IgD-negative memory B cell (primary cell): ENCODE measurements at regions not wholly inside any gene's neighbourhood (a gene's known extent, or its start where the extent isn't known, plus 50 kb on each side); places are given as distances from the start of the nearest gene placed in this dataset.

Experiments used
- H3K27ac Mint-ChIP-seq, 3 donors: one replicate each; pipeline ENCODE4 v1.8.0; 2020 to 2022; ENCODE audit warnings: mild to moderate bottlenecking in 3 of 3, mixed read lengths in 3 of 3, moderate library complexity in 1 of 3
- H3K27me3 Mint-ChIP-seq: one replicate; pipeline ENCODE4 v1.8.0; 2021; ENCODE audit warnings: mixed read lengths
- H3K36me3 Mint-ChIP-seq: one replicate; pipeline ENCODE4 v1.8.0; 2020; ENCODE audit warnings: mild to moderate bottlenecking, mixed read lengths
- H3K4me1 Mint-ChIP-seq, 3 donors: one replicate each; pipeline ENCODE4 v1.8.0; 2020 to 2022; ENCODE audit warnings: mixed read lengths in 3 of 3, mild to moderate bottlenecking in 1 of 3
- H3K4me3 Mint-ChIP-seq, 4 donors: one replicate each; pipeline ENCODE4 v1.8.0; 2020 to 2022; ENCODE audit warnings: mild to moderate bottlenecking in 4 of 4, mixed read lengths in 4 of 4, moderate library complexity in 3 of 4
- H3K9me3 Mint-ChIP-seq, 3 donors: one replicate each; pipeline ENCODE4 v1.8.0; 2020 to 2021; ENCODE audit warnings: mixed read lengths in 3 of 3, mild to moderate bottlenecking in 1 of 3

DNA sequence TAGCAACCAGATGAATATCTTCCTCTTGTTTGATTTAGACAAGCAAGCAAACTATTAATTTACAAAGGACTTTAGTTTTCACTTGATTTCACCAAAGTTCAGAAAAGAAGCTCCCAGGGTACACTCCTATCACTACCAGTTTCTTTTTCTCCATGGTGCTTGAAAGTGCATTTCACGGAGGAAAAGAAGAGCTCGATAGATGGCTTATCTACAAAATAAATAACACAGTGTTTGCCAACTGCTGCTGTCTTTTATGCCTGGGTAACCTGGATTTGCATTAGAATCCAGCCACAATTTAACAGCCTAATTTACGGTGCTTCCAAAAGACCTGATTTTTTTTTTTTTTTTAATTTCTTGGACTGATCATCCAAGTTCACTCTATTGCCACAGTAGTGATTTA is 275.7 kb downstream of the GPR37 start:
- Mint-ChIP-seq H3K4me1 (no peaks in the 10 kb centered on the region), H3K27ac (no peak overlapping the region), H3K36me3 (no peaks in the 10 kb centered on the region), H3K27me3 (no peaks in the 10 kb centered on the region), H3K4me3 (no peak overlapping the region), H3K9me3 (peaks cover 2 to 4% (median 3%) of the 10 kb centered on the region in 3 donors)

DNA sequence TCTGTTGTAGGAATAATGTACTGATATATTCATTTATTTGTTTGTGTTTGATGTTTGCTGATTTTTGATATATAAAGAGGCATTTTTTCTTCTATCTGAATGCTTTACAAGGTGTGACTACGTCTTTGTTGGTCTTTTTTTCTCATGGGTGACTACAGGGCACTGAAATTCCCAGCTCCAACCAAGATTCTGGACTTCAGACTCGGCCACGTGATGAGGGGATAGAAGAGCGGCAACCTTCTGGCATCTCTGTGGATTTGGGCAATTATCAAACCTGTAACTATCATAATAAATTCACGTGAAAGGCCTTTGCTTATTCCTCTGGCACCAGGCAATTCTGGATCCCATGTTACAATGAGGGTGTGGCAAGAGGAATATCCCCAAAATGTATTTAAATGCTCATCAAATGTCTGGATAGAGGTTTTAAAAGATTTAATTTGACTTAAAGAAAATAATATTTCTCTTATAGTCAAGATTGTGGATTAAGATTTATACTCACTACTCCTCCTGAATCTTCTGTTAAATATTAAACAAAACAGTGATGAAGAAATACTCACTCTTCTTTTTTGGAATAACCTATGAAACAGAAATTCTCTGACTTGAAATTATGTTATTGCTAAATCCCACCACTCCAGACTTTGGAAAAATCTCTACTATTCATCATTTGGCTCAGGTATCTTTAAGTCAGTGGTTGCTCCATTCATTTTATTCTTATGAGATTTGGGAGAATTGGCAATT is 276.3 kb downstream of the GPR37 start:
- H3K27me3 Mint-ChIP-seq: no peaks in the 10 kb centered on the region
- no peak overlapping the region for H3K4me3 Mint-ChIP-seq
- no peak overlapping the region for H3K27ac Mint-ChIP-seq
- no peaks in the 10 kb centered on the region for H3K4me1 Mint-ChIP-seq
- H3K9me3 Mint-ChIP-seq: peaks cover 2 to 4% (median 3%) of the 10 kb centered on the region in 3 donors
- no peaks in the 10 kb centered on the region for H3K36me3 Mint-ChIP-seq

DNA sequence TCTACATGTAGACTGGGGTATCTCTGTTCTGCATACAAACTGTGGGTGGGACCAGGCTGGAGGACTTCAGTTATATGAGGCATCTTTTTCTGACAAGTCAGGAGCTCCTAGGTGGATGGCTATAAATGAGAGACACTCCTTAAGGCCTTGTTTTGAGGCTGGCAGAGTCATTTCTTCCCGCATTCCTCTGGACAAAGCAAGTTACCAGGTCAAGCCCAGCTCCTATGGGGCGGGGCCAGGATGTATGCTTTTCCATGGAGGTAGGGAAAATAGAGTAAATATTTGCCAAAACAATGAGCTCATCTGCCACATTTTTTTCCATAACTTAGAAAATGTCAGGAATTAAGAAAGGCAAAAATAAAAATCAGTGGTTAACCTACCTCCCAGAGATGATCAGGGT is 283.4 kb downstream of the GPR37 start:
- Mint-ChIP-seq H3K27ac (no peak overlapping the region), H3K27me3 (no peaks in the 10 kb centered on the region), H3K36me3 (no peaks in the 10 kb centered on the region), H3K4me1 (no peaks in the 10 kb centered on the region), H3K4me3 (no peak overlapping the region), H3K9me3 (peaks cover 0 to 3% (median 3%) of the 10 kb centered on the region in 3 donors)

DNA sequence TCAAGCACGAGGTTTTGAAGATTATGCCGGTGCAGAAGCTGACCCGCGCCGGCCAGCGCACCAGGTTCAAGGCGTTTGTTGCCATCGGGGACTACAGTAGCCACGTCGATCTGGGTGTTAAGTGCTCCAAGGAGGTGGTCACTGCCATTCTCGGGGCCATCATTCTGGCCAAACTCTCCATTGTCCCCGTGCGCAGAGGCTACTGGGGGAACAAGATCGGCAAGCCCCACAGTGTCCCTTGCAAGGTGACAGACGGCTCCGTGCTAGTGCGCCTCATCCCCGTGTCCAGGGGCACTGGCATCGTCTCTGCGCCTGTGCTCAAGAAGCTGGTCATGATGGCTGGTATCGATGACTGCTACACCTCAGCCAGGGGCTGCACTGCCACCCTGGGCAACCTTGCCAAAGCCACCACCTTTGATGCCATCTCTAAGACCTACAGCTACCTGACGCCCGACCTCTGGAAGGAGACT is 284.7 kb downstream of the GPR37 start:
- Mint-ChIP-seq H3K4me3 (no peak overlapping the region), H3K36me3 (peaks cover 2% of the 10 kb centered on the region), H3K4me1 (no peaks in the 10 kb centered on the region), H3K27me3 (no peaks in the 10 kb centered on the region), H3K9me3 (peaks cover 0 to 3% (median 3%) of the 10 kb centered on the region in 3 donors), H3K27ac (no peak overlapping the region)

DNA sequence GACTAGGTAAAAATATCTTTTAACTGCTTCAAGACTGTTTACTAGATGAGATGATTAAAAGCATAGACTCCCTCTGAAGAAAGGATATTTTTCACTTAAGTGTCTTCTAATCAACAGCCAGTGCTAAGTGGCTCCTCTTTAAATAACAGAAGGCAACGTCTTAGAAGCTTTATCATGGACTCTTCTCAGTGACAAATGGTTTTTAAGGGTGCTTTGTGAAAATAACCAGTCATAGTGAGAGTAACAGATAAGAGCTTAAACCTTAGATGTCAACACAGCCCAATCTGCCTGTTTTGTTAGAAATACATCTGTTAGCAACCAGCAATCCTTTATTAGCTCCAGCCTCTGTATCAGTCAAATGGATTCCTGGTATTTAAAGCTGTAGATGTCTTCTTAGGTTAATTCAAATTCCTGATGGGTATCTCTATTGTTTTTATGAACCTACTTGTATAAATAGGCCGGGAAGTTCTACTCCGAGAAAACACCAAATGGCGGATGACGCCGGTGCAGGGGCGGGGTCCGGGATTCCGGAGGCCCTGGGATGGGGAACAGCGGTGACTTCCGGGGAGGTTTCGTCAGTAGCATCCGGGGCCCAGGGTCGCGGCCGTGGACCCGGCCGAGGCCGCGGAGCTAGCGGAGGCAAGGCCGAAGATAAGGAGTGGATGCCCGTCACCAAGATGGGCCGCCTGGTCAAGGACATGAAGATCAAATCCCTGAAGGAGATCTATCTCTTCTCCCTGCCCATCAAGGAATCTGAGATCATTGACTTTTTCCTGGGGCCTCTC is 285.4 kb downstream of the GPR37 start:
- H3K27me3 Mint-ChIP-seq: no peaks in the 10 kb centered on the region
- no peak overlapping the region for H3K4me3 Mint-ChIP-seq
- peaks cover 0 to 3% (median 3%) of the 10 kb centered on the region in 3 donors for H3K9me3 Mint-ChIP-seq

DNA sequence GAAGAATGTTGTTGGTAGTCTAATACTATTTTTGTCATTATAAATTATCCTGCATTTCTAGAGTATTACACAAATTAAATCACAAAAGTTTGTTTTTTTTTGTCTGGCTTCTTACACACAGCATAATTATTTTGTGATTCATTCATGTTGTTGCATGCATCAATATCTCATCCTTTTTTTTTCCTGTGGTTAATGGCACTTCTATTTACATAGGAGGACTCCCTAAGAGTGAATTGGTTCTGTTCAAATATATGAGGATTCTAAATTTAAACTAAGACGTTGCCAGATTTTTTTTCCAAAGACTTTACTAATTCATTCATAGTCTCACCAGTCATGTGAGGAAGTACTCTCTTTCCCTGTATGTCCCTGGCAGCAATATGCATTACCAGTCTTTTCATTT is 303.3 kb downstream of the GPR37 start:
- H3K4me1 Mint-ChIP-seq: no peaks in the 10 kb centered on the region
- H3K27me3 Mint-ChIP-seq: no peaks in the 10 kb centered on the region
- H3K36me3 Mint-ChIP-seq: peaks cover 1% of the 10 kb centered on the region
- H3K27ac Mint-ChIP-seq: no peak overlapping the region
- H3K4me3 Mint-ChIP-seq: no peak overlapping the region
- peaks cover 0 to under 1% (median 0%) of the 10 kb centered on the region in 3 donors for H3K9me3 Mint-ChIP-seq

More for the DNA sequence above, 285.4 kb downstream of the GPR37 start:
- Mint-ChIP-seq H3K36me3 (peaks cover 2% of the 10 kb centered on the region), H3K27ac (no peak overlapping the region), H3K4me1 (no peaks in the 10 kb centered on the region)

DNA sequence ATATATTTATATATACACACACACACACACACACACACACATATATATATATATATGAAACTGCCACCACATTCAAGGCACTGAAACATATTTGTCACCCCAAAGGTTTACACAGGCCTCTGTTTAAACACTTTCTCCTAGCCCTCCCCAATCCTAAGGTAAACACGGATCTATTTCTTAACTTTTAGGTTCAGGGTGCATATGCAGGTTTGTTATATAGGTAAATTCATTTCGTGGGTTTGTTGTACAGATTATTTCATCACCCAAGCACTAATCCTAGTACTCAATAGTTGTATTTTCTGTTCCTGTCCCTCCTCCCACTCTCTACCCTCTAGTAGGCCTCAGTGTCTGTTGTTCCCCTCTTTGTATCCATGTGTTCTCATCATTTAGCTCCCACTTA is 305.0 kb downstream of the GPR37 start:
- Mint-ChIP-seq H3K36me3 (no peaks in the 10 kb centered on the region), H3K4me3 (no peak overlapping the region), H3K9me3 (peaks cover 0 to 7% (median 0%) of the 10 kb centered on the region in 3 donors), H3K27me3 (no peaks in the 10 kb centered on the region), H3K27ac (no peak overlapping the region), H3K4me1 (no peaks in the 10 kb centered on the region)

DNA sequence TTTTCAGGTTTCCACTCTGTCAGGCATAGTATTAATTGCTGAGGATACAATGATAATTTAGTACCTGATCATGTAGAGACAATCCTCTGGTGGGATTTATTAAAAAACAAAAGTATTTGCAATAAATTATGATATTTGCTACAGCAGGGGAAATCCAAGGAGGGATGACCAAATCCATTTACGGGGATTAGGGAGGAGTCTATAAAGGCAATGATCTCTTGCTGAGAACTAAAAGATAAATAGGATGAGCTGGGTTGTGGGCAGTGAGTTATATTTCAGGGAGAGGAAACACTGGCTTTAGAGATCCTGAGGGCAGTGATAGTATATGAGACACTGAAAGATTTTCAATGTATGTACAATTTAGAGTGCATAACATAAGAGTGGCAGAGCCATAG is 305.5 kb downstream of the GPR37 start:
- no peak overlapping the region for H3K27ac Mint-ChIP-seq
- H3K4me3 Mint-ChIP-seq: no peak overlapping the region
- H3K27me3 Mint-ChIP-seq: no peaks in the 10 kb centered on the region
- no peaks in the 10 kb centered on the region for H3K36me3 Mint-ChIP-seq
- no peaks in the 10 kb centered on the region for H3K4me1 Mint-ChIP-seq
- H3K9me3 Mint-ChIP-seq: peaks cover 0 to 7% (median 0%) of the 10 kb centered on the region in 3 donors

DNA sequence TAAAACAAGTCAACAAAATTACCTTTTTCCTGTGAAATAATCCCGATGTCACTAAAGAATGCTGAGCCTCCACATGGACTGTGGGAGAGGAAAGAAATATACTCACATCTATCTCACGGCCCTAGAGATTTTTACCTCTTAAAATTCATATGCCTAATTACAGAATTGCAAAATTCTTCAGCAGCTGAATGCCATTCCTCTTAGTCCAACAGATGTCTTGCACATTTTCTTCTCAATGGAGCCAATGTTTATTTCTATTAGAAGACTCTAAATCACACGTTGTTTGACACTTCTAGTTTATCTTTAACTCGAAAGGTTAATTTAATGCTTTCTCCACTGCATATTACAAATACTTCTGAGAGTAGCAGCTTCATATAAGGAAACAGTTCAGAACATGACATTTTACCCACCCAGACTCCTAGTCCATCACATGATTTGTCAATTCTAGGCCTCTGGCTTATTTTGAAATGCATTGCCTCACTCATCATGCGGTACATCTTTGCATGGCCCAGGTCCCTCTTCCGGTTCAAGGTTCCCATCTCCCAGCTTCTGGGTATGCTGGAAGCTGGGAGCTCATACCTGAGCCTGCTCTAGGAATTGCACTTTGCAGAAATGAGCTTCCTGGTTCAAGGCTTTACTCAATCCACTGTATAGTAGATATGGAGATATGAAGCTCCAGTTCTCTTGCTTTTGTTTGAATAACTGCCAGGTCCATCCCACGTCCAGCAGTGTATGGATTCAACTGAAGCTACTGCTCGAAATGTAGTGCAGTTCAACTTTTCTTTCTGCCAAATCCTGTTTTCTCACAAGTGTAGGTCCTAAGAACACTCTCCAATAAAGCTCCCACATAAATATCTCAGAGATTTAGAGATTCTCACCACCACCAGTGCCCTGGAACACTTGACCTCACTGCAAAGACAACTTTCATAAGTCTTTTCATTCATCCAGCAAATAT is 306.2 kb downstream of the GPR37 start:
- no peak overlapping the region for H3K27ac Mint-ChIP-seq
- H3K4me1 Mint-ChIP-seq: no peaks in the 10 kb centered on the region
- no peak overlapping the region for H3K4me3 Mint-ChIP-seq
- no peaks in the 10 kb centered on the region for H3K36me3 Mint-ChIP-seq
- no peaks in the 10 kb centered on the region for H3K27me3 Mint-ChIP-seq
- H3K9me3 Mint-ChIP-seq: peaks cover 0 to 7% (median 0%) of the 10 kb centered on the region in 3 donors

DNA sequence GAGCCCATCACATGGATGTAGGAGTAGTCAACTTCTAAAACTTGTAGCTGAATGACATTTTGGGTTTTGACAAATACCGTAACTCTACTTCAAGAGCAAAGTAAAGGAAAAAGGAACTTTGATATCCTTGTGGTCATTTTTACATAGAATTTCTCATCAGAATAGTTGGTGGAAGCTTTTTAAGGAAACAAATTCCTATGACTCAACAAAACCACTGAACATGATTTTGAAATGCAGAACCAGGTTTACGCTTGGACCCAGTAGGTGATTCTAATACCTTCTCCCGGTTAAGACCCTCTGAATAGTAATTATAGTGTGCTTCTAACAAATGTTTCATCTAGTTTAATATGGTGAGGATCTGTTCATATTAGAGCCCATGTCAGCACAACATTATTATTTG is 307.8 kb downstream of the GPR37 start:
- no peaks in the 10 kb centered on the region for H3K36me3 Mint-ChIP-seq
- H3K27ac Mint-ChIP-seq: no peak overlapping the region
- no peaks in the 10 kb centered on the region for H3K4me1 Mint-ChIP-seq
- H3K9me3 Mint-ChIP-seq: peaks cover 0 to 7% (median 0%) of the 10 kb centered on the region in 3 donors
- no peak overlapping the region for H3K4me3 Mint-ChIP-seq
- H3K27me3 Mint-ChIP-seq: no peaks in the 10 kb centered on the region

DNA sequence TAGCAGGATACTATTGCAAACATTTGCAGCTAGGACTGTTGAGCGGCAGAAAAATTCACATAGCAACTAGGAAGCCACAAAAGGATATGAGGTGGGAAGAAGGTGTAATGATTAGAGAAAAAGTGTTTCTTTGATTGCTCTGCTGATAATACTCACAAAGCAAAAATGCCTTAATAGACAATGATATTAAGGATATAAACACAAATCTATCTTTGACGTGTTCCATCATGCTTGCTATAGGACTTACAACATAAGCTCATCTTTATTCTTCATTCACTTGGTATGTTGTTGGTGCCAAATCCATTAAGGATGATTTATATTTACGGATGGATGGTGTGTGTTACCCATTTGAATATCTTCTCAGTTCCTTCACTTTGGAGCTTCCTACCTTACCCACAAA is 309.3 kb downstream of the GPR37 start:
- H3K36me3 Mint-ChIP-seq: no peaks in the 10 kb centered on the region
- H3K27ac Mint-ChIP-seq: no peak overlapping the region
- peaks cover 0 to 7% (median 0%) of the 10 kb centered on the region in 3 donors for H3K9me3 Mint-ChIP-seq
- no peaks in the 10 kb centered on the region for H3K4me1 Mint-ChIP-seq
- no peak overlapping the region for H3K4me3 Mint-ChIP-seq
- H3K27me3 Mint-ChIP-seq: no peaks in the 10 kb centered on the region

DNA sequence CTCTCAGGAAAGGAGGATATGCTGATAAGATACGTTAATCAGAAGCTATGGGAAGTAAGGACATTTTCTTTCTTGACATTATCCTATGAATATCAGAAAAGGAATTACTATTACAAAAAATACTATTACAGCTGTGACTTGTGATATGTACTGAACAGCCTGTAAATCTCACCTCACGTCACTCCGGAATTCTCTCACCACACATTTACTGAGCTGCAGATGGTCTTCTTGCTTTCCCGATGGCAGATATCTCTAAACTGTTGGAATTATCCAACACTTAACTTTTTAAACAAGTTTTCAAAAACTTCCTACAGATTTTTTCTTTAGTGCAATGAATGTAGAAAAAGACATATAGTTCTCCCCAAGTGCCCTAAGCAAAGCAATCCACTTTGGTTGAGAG is 313.4 kb downstream of the GPR37 start:
- H3K4me1 Mint-ChIP-seq: no peaks in the 10 kb centered on the region
- H3K27me3 Mint-ChIP-seq: no peaks in the 10 kb centered on the region
- no peak overlapping the region for H3K4me3 Mint-ChIP-seq
- H3K36me3 Mint-ChIP-seq: no peaks in the 10 kb centered on the region
- no peak overlapping the region for H3K27ac Mint-ChIP-seq
- H3K9me3 Mint-ChIP-seq: peaks cover 0 to 6% (median 0%) of the 10 kb centered on the region in 3 donors

DNA sequence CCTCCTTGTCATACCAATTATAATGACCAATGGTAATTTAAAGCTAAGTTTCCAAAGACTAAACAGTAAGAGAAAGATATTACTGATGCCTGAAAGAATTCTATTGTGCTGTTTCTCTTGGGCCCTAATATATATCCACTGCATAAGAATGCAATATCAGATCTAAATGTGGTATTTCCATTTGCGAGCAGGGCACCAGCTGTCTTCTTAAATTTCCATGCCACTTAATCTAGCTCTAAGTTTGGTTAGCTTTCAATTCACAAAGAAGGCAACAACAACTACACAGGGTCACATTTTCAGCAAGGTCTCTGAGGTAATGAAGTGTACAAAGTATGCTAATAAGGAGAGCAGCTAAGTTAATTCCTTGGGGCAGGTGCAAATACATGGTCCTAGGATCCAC is 315.7 kb downstream of the GPR37 start:
- no peak overlapping the region for H3K4me3 Mint-ChIP-seq
- H3K27me3 Mint-ChIP-seq: no peaks in the 10 kb centered on the region
- no peaks in the 10 kb centered on the region for H3K4me1 Mint-ChIP-seq
- H3K36me3 Mint-ChIP-seq: no peaks in the 10 kb centered on the region
- no peaks in the 10 kb centered on the region for H3K9me3 Mint-ChIP-seq
- H3K27ac Mint-ChIP-seq: no peak overlapping the region

DNA sequence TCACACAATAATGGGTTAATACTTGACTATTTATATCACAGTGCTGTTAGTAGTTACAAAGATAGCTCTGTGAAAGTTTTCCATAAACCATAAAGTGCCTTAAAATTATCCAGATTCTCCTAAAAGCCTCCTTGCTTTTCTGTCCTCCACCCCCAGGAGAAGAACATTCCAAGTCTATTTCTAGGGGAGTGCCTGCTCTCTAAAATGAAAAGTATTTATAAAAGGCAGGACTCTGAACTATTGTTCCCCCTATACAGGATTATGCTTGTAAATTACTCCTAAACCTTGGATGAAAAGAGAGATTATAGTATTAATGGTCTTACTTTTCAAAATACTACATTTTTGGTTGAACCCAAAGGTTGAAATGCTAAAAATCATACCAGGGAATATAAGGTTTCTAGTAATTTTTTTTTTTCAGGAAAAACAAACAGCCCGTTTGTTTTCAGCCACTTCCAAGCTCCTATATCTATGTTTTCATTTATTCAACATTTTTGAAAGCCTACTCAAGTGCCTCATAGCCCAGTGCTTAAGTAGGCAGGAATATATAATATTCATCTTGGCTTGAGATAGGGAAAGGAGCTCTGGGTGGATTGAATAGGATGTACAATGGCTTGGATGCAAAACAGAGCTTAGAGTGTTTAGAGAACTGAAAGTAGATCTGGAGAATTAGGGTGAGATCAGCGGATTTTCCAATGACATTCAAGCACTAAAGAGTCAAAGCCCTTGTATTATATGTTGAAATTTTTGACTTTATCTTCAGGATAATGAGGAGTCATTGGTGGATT is 320.7 kb downstream of the GPR37 start:
- H3K4me3 Mint-ChIP-seq: no peak overlapping the region
- no peak overlapping the region for H3K27ac Mint-ChIP-seq
- H3K27me3 Mint-ChIP-seq: no peaks in the 10 kb centered on the region
- peaks cover 0 to 1% (median 0%) of the 10 kb centered on the region in 3 donors for H3K9me3 Mint-ChIP-seq
- H3K36me3 Mint-ChIP-seq: no peaks in the 10 kb centered on the region
- H3K4me1 Mint-ChIP-seq: no peaks in the 10 kb centered on the region
